ENCODE measurements at regions not wholly inside any gene's neighbourhood (a gene's known extent, or its start where the extent isn't known, plus 50 kb on each side); places are given as distances from the start of the nearest gene placed in this dataset.

DNA sequence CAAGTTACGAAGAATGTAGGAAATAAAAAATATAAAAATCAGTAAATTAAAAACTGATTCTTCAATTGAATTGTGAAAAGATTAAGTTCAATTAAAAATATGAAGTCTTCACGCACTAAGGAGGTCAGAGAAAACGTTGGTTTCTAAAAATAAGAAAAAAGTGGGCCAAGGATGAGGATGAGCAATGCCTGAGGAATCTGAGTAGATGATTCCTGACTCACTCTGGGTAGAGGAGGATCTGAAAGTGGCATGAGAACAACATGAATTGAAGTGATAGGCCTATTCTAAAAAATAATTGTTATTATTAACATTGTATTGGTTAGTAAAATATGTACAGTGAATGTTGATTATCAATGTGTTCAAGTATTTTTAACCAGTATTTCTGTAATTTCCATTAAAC lies 444.2 kb downstream of the GRIA2 start:
- ATAC-seq (no peak), DNase-seq (no peak)
- no peaks in the 10 kb centered on the region for H3K9me3 ChIP-seq
- TF ChIP-seq, protein P1, sequence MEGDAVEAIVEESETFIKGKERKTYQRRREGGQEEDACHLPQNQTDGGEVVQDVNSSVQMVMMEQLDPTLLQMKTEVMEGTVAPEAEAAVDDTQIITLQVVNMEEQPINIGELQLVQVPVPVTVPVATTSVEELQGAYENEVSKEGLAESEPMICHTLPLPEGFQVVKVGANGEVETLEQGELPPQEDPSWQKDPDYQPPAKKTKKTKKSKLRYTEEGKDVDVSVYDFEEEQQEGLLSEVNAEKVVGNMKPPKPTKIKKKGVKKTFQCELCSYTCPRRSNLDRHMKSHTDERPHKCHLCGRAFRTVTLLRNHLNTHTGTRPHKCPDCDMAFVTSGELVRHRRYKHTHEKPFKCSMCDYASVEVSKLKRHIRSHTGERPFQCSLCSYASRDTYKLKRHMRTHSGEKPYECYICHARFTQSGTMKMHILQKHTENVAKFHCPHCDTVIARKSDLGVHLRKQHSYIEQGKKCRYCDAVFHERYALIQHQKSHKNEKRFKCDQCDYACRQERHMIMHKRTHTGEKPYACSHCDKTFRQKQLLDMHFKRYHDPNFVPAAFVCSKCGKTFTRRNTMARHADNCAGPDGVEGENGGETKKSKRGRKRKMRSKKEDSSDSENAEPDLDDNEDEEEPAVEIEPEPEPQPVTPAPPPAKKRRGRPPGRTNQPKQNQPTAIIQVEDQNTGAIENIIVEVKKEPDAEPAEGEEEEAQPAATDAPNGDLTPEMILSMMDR (IDR thresholded peaks at IDR 0.05), result no peak
- no peaks in the 10 kb centered on the region for H3K36me3 ChIP-seq
- intact Hi-C loops (cut with DNase I), result no loop called here
- no peak overlapping the region for H3K27ac ChIP-seq
- H3K27me3 ChIP-seq, result no peaks in the 10 kb centered on the region
- H3K4me1 ChIP-seq, result no peaks in the 10 kb centered on the region
- H3K4me3 ChIP-seq, result no peak overlapping the region

DNA sequence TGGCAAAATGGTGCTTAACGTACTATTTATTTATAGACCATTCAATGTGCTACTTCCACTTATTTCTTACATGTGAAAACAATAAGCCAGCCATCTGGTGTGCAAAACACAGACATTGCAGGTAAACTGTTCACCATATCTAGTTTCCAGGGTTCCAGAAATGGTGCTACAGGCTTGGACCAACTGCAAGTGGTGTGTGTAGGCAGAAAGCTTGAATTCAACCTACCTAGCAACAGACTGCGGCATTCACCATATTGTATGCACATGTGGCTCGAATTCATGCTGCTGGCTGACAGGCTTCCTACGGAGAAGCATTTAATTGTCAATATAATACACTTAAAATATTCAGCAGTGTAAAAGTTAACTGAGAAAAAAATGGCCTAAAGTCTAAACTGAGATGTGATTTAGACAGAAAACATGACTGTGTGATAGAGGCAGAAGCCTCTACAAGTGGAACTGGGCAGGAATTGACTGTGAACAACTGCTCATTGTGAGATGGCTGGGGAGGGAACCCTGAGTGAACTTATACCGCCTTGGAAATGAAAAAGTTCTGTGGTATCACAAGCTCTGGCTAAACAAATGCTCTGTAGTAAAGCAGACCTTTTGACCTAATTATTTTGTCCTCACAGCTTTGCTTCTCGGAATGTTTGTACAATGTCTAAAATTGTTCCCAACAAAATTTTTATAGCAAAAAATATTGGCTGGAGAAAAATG lies 434.7 kb downstream of the GRIA2 start:
- no peak for DNase-seq
- TF ChIP-seq, protein P1 (IDR thresholded peaks at IDR 0.05), result no peak
- intact Hi-C loops (cut with DNase I), result no loop called here
- H3K27me3 ChIP-seq, result no peaks in the 10 kb centered on the region
- H3K9me3 ChIP-seq, result no peaks in the 10 kb centered on the region
- no peaks in the 10 kb centered on the region for H3K36me3 ChIP-seq
- no peak overlapping the region for H3K27ac ChIP-seq
- H3K4me3 ChIP-seq, result no peak overlapping the region
- no peak for ATAC-seq
- H3K4me1 ChIP-seq, result no peaks in the 10 kb centered on the region

DNA sequence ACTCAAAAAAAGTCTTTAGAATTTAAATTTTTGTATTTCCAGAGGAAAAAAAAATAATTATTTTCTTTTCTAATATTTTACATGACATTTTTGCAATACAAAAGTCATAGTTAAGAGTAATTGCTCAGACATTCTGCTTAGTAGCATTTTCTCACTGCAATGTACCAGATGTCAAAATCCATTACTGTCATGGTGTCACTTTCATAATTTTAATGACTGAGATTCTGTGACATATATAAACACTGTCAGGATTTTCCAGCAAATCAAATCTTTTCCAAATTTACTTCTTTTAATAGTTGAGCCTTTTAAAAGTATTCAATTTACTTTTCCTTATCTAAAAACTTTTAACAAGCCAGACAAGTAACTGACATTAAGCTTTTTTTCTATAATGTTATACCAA lies 422.7 kb downstream of the GRIA2 start:
- ATAC-seq, result no peak
- no peak for DNase-seq
- no peaks in the 10 kb centered on the region for H3K4me1 ChIP-seq
- no peaks in the 10 kb centered on the region for H3K36me3 ChIP-seq
- no peak overlapping the region for H3K4me3 ChIP-seq
- no peaks in the 10 kb centered on the region for H3K27me3 ChIP-seq
- intact Hi-C loops (cut with DNase I), result no loop called here
- H3K9me3 ChIP-seq, result peaks cover 5% of the 10 kb centered on the region
- no peak overlapping the region for H3K27ac ChIP-seq
- TF ChIP-seq, protein P1 (IDR thresholded peaks at IDR 0.05), result no peak

DNA sequence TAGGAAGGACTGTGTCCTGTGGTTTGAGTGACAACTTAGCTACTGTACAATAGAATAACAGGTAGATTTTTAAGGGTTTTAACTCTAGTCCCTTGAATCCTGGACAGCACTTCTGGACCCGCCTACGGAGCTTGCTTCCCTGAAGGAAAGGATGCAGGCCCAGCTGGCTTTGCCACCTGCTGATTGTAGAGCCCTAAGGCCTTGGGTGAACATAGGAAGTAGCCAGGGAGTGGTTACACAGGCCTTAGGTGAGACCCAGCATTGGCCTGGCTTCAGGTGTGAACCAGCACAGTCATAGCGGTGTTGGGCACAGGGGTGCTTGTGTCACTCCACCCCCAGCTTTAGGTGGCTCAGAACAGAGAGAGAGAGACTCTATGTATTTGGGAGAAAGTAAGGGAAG lies 413.5 kb downstream of the GRIA2 start:
- DNase-seq (no peak), ATAC-seq (no peak)
- no peak overlapping the region for H3K27ac ChIP-seq
- intact Hi-C loops (cut with DNase I), result no loop called here
- no peak overlapping the region for H3K4me3 ChIP-seq
- H3K9me3 ChIP-seq, result no peaks in the 10 kb centered on the region
- TF ChIP-seq, protein P1 (IDR thresholded peaks at IDR 0.05), result no peak
- H3K36me3 ChIP-seq, result no peaks in the 10 kb centered on the region
- no peaks in the 10 kb centered on the region for H3K4me1 ChIP-seq
- no peaks in the 10 kb centered on the region for H3K27me3 ChIP-seq

DNA sequence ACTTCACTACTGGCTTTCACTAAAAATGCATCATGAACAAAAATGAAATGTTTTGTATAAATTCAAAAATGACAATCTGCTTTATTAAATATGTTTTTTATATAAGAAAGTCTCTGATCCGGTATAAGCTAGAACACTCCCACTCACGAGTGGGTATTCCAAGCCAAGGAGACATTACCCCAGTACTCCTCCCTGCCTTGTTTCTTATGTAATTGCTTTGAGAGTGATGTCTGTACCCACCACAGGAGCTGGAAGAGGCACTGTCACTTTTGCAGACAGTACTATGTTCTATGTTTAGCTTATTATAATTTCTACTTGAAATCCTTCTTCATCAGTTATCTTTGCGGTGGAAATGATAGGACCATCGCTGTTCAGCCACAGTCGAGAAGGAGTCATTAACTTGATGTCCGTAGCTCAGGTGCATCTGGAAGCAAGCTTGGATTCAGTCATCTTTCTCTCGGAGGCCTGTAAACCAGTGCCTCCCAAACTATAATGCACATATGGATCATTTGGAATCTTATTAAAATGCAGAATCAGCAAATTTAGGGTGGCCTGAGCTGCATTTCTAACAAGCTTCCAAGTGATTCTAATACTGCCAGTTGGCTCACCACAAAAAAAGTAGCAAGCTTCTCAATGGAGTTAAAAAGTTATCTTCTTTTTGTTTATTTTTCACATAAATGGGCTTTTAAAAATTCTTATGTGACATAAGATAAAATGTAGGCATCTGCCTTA lies 396.4 kb downstream of the GRIA2 start:
- TF ChIP-seq, protein P1 (IDR thresholded peaks at IDR 0.05), result no peak
- ATAC-seq (no peak), DNase-seq (no peak)
- H3K27me3 ChIP-seq, result no peaks in the 10 kb centered on the region
- no peaks in the 10 kb centered on the region for H3K4me1 ChIP-seq
- no peaks in the 10 kb centered on the region for H3K9me3 ChIP-seq
- no peak overlapping the region for H3K4me3 ChIP-seq
- intact Hi-C loops (cut with DNase I), result no loop called here
- H3K27ac ChIP-seq, result no peak overlapping the region
- no peaks in the 10 kb centered on the region for H3K36me3 ChIP-seq
